HCT116 (cell line): ENCODE measurements at regions not wholly inside any gene's neighbourhood (a gene's known extent, or its start where the extent isn't known, plus 50 kb on each side); places are given as distances from the start of the nearest gene placed in this dataset.

ENCODE experiments used
- EZH2 ChIP-seq: fragments of 200-600 bp; sonication (generic); IDR thresholded peaks from 2 replicates; pipeline ENCODE4 v1.6.1; 2017; ENCODE audit warnings: antibody characterized with exemption, mixed run types
- EZH2phosphoT487 ChIP-seq: fragments of 200-600 bp; IDR thresholded peaks from 2 replicates; pipeline ENCODE4 v1.6.1; 2018; ENCODE audit warnings: antibody characterized with exemption, borderline replicate concordance
- POLR2A ChIP-seq: IDR thresholded peaks from 2 replicates; pipeline ENCODE4 v1.7.0; 2011; ENCODE audit warnings: borderline replicate concordance; ENCODE audit not compliant: insufficient read depth, insufficient read length; ENCODE audit errors: extremely low read depth
- RAD21 ChIP-seq: IDR thresholded peaks from 2 replicates; pipeline ENCODE4 v1.6.1; 2012; ENCODE audit warnings: low read depth, mild to moderate bottlenecking
- REST ChIP-seq: IDR thresholded peaks from 2 replicates; pipeline ENCODE4 v1.6.1; 2012; ENCODE audit warnings: low read depth
- SIN3A ChIP-seq: IDR thresholded peaks from 2 replicates; pipeline ENCODE4 v1.6.1; 2012; ENCODE audit warnings: low read depth
- SP1 ChIP-seq: IDR thresholded peaks from 2 replicates; pipeline ENCODE4 v1.6.1; 2012; ENCODE audit warnings: low read depth
- TF ChIP-seq, protein P1 (sequence below), 3 experiments: fragments of 200-600 bp in 1 of 3; sonication (generic) in 1 of 3; IDR thresholded peaks in 2 of 3; conservative IDR thresholded peaks in 1 of 3; 2 replicates each; pipeline ENCODE4 v1.5.1; 2012 to 2017; ENCODE audit warnings: low read depth in 2 of 3, low read length in 2 of 3, antibody characterized with exemption in 1 of 3, borderline replicate concordance in 1 of 3, control low read depth in 1 of 3, mild to moderate bottlenecking in 1 of 3, mixed read lengths in 1 of 3, mixed run types in 1 of 3, moderate library complexity in 1 of 3; ENCODE audit not compliant: insufficient read depth in 1 of 3
- TF ChIP-seq, protein P2 (sequence below): IDR thresholded peaks from 2 replicates; pipeline ENCODE4 v1.6.1; 2012

GRCh38 chr6:166782520-166782919 lies 155.5 kb upstream of the RPS6KA2 start:
- TF ChIP-seq SP1 (no peak), POLR2A (no peak), EZH2phosphoT487 (no peak), REST (no peak), RAD21 (no peak), SIN3A (no peak), EZH2 (no peak)
- TF ChIP-seq, protein P1, sequence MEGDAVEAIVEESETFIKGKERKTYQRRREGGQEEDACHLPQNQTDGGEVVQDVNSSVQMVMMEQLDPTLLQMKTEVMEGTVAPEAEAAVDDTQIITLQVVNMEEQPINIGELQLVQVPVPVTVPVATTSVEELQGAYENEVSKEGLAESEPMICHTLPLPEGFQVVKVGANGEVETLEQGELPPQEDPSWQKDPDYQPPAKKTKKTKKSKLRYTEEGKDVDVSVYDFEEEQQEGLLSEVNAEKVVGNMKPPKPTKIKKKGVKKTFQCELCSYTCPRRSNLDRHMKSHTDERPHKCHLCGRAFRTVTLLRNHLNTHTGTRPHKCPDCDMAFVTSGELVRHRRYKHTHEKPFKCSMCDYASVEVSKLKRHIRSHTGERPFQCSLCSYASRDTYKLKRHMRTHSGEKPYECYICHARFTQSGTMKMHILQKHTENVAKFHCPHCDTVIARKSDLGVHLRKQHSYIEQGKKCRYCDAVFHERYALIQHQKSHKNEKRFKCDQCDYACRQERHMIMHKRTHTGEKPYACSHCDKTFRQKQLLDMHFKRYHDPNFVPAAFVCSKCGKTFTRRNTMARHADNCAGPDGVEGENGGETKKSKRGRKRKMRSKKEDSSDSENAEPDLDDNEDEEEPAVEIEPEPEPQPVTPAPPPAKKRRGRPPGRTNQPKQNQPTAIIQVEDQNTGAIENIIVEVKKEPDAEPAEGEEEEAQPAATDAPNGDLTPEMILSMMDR (IDR thresholded peaks at IDR 0.05 in 2 of 3, conservative IDR thresholded peaks at IDR 0.05 in 1 of 3; ENCODE audit: borderline replicate concordance in 1 of 3, insufficient read depth in 1 of 3, low read depth in 2 of 3, low read length in 2 of 3): no peak
- TF ChIP-seq, protein P2, sequence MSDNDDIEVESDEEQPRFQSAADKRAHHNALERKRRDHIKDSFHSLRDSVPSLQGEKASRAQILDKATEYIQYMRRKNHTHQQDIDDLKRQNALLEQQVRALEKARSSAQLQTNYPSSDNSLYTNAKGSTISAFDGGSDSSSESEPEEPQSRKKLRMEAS: no peak
